Tibial artery (tissue), 4 donors: ENCODE measurements at regions not wholly inside any gene's neighbourhood (a gene's known extent, or its start where the extent isn't known, plus 50 kb on each side); places are given as distances from the start of the nearest gene placed in this dataset.

Experiments used
- DNase-seq, 2 donors: peaks; one replicate each; pipeline ENCODE4 v3.0.0-alpha.2; 2019
- H3K27ac ChIP-seq, 2 donors: fragments of 200-600 bp; sonication (generic) in 1 of 2; 1 replicate in 1 of 2; 2 replicates in 1 of 2; pipeline ENCODE4 v1.5.1; 2018 to 2019; ENCODE audit warnings: mild to moderate bottlenecking in 1 of 2
- H3K27me3 ChIP-seq, 2 donors: fragments of 200-600 bp; sonication (generic) in 1 of 2; one replicate each; pipeline versions ENCODE4 v1.5.1 to v1.6.0; 2016 to 2019
- H3K36me3 ChIP-seq, 3 donors: fragments of 200-600 bp; sonication (generic) in 2 of 3; one replicate each; pipeline ENCODE4 v1.5.1; 2016 to 2019; ENCODE audit warnings: mild to moderate bottlenecking in 2 of 3
- H3K4me1 ChIP-seq, 4 donors: fragments of 200-600 bp; sonication (generic) in 2 of 4; 1 replicate in 3 of 4; 2 replicates in 1 of 4; pipeline ENCODE4 v1.5.1; 2016 to 2019
- H3K4me3 ChIP-seq, 2 donors: fragments of 200-600 bp; sonication (generic) in 1 of 2; 1 replicate in 1 of 2; 2 replicates in 1 of 2; pipeline ENCODE4 v1.5.1; 2018 to 2019; ENCODE audit warnings: mild to moderate bottlenecking in 2 of 2
- H3K9me3 ChIP-seq, 3 donors: fragments of 200-600 bp; sonication (generic) in 1 of 3; one replicate each; pipeline ENCODE4 v1.5.1; 2016 to 2019
- intact Hi-C: fragments of 100-400 bp; cut with DNase I; formaldehyde crosslinking; loops from one replicate; pipeline ENCODE4 v1.15.0; 2023; ENCODE audit warnings: low total_unique reads
- TF ChIP-seq, protein P1 (sequence below), 2 experiments: fragments of 200-600 bp in 1 of 2; fragments of 450-650 bp in 1 of 2; IDR thresholded peaks; one replicate each; pipeline ENCODE4 v1.5.1; 2017 to 2019; ENCODE audit warnings: antibody characterized with exemption in 2 of 2, mild to moderate bottlenecking in 1 of 2, moderate library complexity in 1 of 2

DNA sequence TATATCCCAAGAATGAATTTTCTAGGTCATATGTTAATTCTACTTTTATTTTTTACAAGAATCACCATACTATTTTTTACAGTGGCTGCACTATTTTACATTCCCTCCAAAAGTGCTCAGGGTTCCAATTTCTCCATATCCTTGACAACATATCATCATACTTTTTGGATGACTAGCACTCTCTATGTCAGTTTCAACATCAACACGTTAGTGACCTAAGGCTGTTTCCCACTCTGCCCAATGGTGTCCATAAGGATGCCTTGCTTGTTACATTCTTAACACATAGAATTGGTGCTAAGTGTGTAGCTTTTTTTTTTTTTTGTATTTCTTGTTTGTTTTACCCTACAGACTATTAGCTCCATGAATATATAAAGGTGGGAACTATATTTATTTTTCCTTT, 175.4 kb downstream of the PCDH10 start:
- H3K27me3 ChIP-seq: no peaks in the 10 kb centered on the region
- H3K4me1 ChIP-seq: no peaks in the 10 kb centered on the region
- intact Hi-C loops: no loop called here
- DNase-seq: no peak
- H3K27ac ChIP-seq: no peak overlapping the region
- H3K9me3 ChIP-seq: no peaks in the 10 kb centered on the region
- no peaks in the 10 kb centered on the region for H3K36me3 ChIP-seq
- H3K4me3 ChIP-seq: no peak overlapping the region
- TF ChIP-seq, protein P1, sequence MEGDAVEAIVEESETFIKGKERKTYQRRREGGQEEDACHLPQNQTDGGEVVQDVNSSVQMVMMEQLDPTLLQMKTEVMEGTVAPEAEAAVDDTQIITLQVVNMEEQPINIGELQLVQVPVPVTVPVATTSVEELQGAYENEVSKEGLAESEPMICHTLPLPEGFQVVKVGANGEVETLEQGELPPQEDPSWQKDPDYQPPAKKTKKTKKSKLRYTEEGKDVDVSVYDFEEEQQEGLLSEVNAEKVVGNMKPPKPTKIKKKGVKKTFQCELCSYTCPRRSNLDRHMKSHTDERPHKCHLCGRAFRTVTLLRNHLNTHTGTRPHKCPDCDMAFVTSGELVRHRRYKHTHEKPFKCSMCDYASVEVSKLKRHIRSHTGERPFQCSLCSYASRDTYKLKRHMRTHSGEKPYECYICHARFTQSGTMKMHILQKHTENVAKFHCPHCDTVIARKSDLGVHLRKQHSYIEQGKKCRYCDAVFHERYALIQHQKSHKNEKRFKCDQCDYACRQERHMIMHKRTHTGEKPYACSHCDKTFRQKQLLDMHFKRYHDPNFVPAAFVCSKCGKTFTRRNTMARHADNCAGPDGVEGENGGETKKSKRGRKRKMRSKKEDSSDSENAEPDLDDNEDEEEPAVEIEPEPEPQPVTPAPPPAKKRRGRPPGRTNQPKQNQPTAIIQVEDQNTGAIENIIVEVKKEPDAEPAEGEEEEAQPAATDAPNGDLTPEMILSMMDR (IDR thresholded peaks at IDR 0.05): no peak

DNA sequence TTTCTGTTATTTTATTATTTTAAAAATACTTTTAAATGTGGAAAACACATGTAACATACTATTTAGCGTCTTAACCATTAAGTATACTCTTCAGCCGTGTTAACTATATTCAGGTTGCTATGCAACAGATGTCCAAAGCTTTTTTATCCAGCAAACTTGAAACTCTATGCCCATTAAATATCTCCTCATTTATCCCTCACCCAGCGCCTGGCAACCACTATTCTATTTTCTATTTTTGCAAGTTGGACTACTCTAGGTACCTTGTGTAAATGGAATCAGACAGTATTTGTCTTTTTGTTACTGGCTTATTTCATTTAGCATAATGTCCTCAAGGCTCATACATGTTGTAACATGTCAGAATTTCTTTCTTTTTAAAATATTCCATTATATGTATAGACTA, 174.6 kb downstream of the PCDH10 start:
- Histone ChIP-seq H3K36me3 (no peaks in the 10 kb centered on the region), H3K9me3 (no peaks in the 10 kb centered on the region), H3K4me3 (no peak overlapping the region), H3K4me1 (no peaks in the 10 kb centered on the region), H3K27me3 (no peaks in the 10 kb centered on the region), H3K27ac (no peak overlapping the region)
- intact Hi-C loops: no loop called here
- DNase-seq: no peak
- TF ChIP-seq, protein P1 (IDR thresholded peaks at IDR 0.05): no peak

DNA sequence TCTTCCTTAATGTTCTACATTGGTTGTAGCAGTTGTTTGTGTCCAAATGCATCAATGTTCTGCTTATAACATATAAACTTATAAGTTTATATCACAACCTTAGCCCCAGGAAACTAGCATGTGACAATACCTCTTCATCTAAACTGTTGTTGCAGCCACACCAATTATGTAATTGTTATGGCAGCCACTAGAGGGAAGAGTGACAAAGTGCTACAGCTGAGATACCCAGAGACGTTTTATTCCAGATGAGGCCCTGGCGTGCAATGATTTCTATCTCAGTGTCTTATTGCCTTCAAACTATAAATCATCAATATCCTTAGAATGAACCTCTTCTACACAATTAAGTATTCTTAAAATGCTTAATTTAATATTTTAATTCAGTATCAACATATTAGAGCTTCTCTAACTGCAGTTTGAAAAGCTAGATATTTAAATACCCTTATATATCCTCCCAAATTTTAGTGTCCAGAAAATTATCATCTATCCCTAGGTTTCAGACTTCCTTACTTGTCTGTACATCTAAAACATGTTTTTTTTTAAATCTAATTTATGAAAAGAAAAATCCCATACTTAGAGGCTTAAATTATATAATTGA, 171.6 kb downstream of the PCDH10 start:
- TF ChIP-seq, protein P1 (IDR thresholded peaks at IDR 0.05): peak; percentile 44 to 52
- Histone ChIP-seq H3K27ac (no peak overlapping the region), H3K27me3 (no peaks in the 10 kb centered on the region), H3K36me3 (no peaks in the 10 kb centered on the region), H3K4me1 (no peaks in the 10 kb centered on the region), H3K9me3 (no peaks in the 10 kb centered on the region), H3K4me3 (no peak overlapping the region)
- no peak for DNase-seq
- intact Hi-C loops: no loop called here

DNA sequence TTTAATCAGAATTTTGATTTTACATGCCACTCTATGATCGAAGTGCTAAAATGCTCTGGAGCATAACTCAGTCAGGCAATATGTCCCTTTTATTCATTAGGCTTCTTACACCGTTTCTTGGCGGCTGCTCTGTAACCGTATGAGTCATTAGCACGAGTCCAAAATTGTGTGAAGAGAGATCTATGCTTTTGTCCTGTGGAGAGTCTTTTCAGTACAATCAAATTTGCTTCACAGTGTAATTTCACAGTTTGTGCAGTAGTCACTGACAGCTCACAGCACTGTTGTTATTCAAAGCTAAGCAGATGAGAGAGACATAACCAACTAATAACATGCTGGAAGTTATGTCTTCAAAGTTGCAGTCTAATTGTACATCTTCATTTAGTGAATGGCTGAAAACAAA, 167.8 kb downstream of the PCDH10 start:
- Histone ChIP-seq H3K36me3 (no peaks in the 10 kb centered on the region), H3K4me3 (no peak overlapping the region), H3K4me1 (no peaks in the 10 kb centered on the region), H3K27me3 (no peaks in the 10 kb centered on the region), H3K27ac (no peak overlapping the region), H3K9me3 (no peaks in the 10 kb centered on the region)
- TF ChIP-seq, protein P1 (IDR thresholded peaks at IDR 0.05): no peak
- DNase-seq: no peak
- intact Hi-C loops: no loop called here

DNA sequence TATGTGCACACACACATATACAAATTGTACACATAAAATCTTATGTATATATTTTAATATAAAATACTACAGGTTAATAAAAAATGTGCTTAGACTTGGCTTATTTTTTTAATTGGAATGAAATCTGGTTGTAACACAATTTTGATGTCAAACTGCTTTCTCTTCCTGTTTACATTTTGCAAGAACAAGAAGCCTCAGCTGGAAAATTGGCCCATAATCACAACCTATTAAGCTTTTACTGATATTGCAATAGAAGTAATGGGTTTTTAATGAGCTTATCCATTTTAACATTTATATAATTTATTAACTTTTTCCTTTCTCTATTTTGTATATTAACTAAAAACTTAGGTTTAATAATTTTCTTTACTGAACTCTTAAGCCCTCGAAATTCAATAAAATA, 165.9 kb downstream of the PCDH10 start:
- no peak overlapping the region for H3K4me3 ChIP-seq
- intact Hi-C loops: no loop called here
- H3K4me1 ChIP-seq: no peaks in the 10 kb centered on the region
- TF ChIP-seq, protein P1 (IDR thresholded peaks at IDR 0.05): no peak
- H3K36me3 ChIP-seq: no peaks in the 10 kb centered on the region
- H3K27ac ChIP-seq: no peak overlapping the region
- no peaks in the 10 kb centered on the region for H3K27me3 ChIP-seq
- no peak for DNase-seq
- no peaks in the 10 kb centered on the region for H3K9me3 ChIP-seq

DNA sequence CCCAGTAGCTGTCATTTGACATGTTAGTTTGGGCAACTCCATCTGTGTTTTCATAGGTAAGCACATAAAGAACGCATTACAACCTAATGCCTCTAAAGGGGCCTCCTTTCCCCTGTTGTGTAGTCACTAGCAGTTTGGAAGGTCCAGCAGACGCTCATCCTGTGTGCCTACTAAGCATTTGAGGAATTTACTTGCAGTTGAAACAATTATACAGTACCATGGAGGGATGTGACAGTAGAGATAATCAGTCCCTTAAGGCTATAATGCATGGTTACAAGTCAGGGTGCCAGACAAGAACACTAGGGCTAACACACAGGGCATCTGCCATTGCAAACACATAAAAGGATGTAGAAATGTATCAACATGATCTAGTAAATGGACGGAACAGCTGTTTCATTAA, 138.3 kb downstream of the PCDH10 start:
- intact Hi-C loops: no loop called here
- TF ChIP-seq, protein P1 (IDR thresholded peaks at IDR 0.05): no peak

More for the DNA sequence above, 138.3 kb downstream of the PCDH10 start:
- Histone ChIP-seq H3K4me1 (no peaks in the 10 kb centered on the region), H3K27me3 (no peaks in the 10 kb centered on the region), H3K27ac (no peak overlapping the region), H3K36me3 (no peaks in the 10 kb centered on the region), H3K9me3 (no peaks in the 10 kb centered on the region), H3K4me3 (no peak overlapping the region)
- no peak for DNase-seq
